A549 (cell line): ENCODE measurements at regions not wholly inside any gene's neighbourhood (a gene's known extent, or its start where the extent isn't known, plus 50 kb on each side); places are given as distances from the start of the nearest gene placed in this dataset.

ENCODE experiments used
- CBX2 ChIP-seq: fragments of 200-600 bp; sonication (generic); IDR thresholded peaks from 2 replicates; pipeline ENCODE4 v1.6.1; 2016; ENCODE audit warnings: low read depth, mild to moderate bottlenecking, borderline replicate concordance
- CTCF ChIP-seq: fragments of >200 bp; sonication (Bioruptor Twin); formaldehyde crosslinking; IDR thresholded peaks from 3 replicates; pipeline ENCODE4 v1.5.1; 2016
- EP300 ChIP-seq, 2 experiments: fragments of >200 bp; sonication (Bioruptor Twin); formaldehyde crosslinking; IDR thresholded peaks; 2 replicates in 1 of 2; 3 replicates in 1 of 2; pipeline ENCODE4 v1.6.1; 2016 to 2017
- ESRRA ChIP-seq: fragments of 150-350 bp; IDR thresholded peaks from 2 replicates; pipeline ENCODE4 v1.6.1; 2014; ENCODE audit warnings: mild to moderate bottlenecking, low read length, borderline replicate concordance
- JUN ChIP-seq, 2 experiments: fragments of >200 bp; sonication (Bioruptor Twin); formaldehyde crosslinking; IDR thresholded peaks; 2 replicates in 1 of 2; 3 replicates in 1 of 2; pipeline ENCODE4 v1.6.1; 2016 to 2017
- KDM1A ChIP-seq: fragments of 200-600 bp; sonication (generic); IDR thresholded peaks from 2 replicates; pipeline ENCODE4 v1.6.1; 2016; ENCODE audit warnings: low read depth, mild to moderate bottlenecking
- MAZ ChIP-seq: fragments of 150-350 bp; IDR thresholded peaks from 2 replicates; pipeline ENCODE4 v1.6.1; 2014; ENCODE audit warnings: antibody characterized with exemption, low read depth, low read length, borderline replicate concordance
- POLR2A ChIP-seq: IDR thresholded peaks from 2 replicates; pipeline ENCODE4 v1.6.1; 2012; ENCODE audit warnings: mild to moderate bottlenecking, low read length
- RAD21 ChIP-seq, 2 experiments: fragments of >200 bp in 1 of 2; sonication (Bioruptor Twin) in 1 of 2; formaldehyde crosslinking in 1 of 2; IDR thresholded peaks in 1 of 2; conservative IDR thresholded peaks in 1 of 2; 2 replicates in 1 of 2; 3 replicates in 1 of 2; pipeline ENCODE4 v1.6.1; 2012 to 2018; ENCODE audit warnings: inconsistent platforms in 1 of 2
- REST ChIP-seq: fragments of 200-600 bp; sonication (generic); IDR thresholded peaks from 2 replicates; pipeline ENCODE4 v1.6.1; 2016; ENCODE audit warnings: antibody characterized with exemption, mild to moderate bottlenecking, moderate library complexity
- RNF2 ChIP-seq: fragments of 200-600 bp; sonication (generic); IDR thresholded peaks from 2 replicates; pipeline ENCODE4 v1.6.1; 2016; ENCODE audit warnings: low read depth, mild to moderate bottlenecking, antibody characterized with exemption, moderate library complexity, borderline replicate concordance
- ZFP36 ChIP-seq: fragments of 450-650 bp; IDR thresholded peaks from 2 replicates; pipeline ENCODE4 v1.6.1; 2014; ENCODE audit warnings: borderline replicate concordance; ENCODE audit not compliant: partially characterized antibody
- ZSCAN20 ChIP-seq: fragments of 250-450 bp; sonication (Bioruptor Pico); IDR thresholded peaks from 2 replicates; pipeline ENCODE4 v1.8.0; 2022; ENCODE audit warnings: mild to moderate bottlenecking, moderate library complexity

GRCh38 chr4:184882276-184882675 lies 56.5 kb upstream of the ACSL1 start:
- no peak for TF ChIP-seq RNF2
- no peak for TF ChIP-seq POLR2A
- TF ChIP-seq CTCF: no peak
- TF ChIP-seq REST: no peak
- TF ChIP-seq EP300 (IDR thresholded peaks at IDR 0.05): no peak
- TF ChIP-seq RAD21 (conservative IDR thresholded peaks at IDR 0.05 in 1 of 2, IDR thresholded peaks at IDR 0.05 in 1 of 2): no peak
- no peak for TF ChIP-seq ZSCAN20
- no peak for TF ChIP-seq CBX2
- TF ChIP-seq ZFP36: no peak
- TF ChIP-seq JUN (IDR thresholded peaks at IDR 0.05): no peak
- no peak for TF ChIP-seq KDM1A
- no peak for TF ChIP-seq MAZ
- TF ChIP-seq ESRRA: no peak
